ENCODE measurements at regions not wholly inside any gene's neighbourhood (a gene's known extent, or its start where the extent isn't known, plus 50 kb on each side); places are given as distances from the start of the nearest gene placed in this dataset.

GRCh38 chr2:128894896-128895295, 576.2 kb upstream of the HS6ST1 start:
- no peak for DNase-seq (ENCODE audit: low read depth)

- no peak for DNase-seq (ENCODE audit: low read depth)
Measured at GRCh38 chr2:128901572-128902391, 583.1 kb upstream of the HS6ST1 start.

- DNase-seq (ENCODE audit: low read depth) = no peak
Measured at GRCh38 chr2:128903637-128904036, 585.0 kb upstream of the HS6ST1 start.

GRCh38 chr2:128911276-128911675, 592.6 kb upstream of the HS6ST1 start:
- no peak for DNase-seq (ENCODE audit: low read depth)

GRCh38 chr2:128914320-128914719, 595.7 kb upstream of the HS6ST1 start:
- no peak for DNase-seq (ENCODE audit: low read depth)

- no peak for DNase-seq (ENCODE audit: low read depth)
Measured at GRCh38 chr2:128921751-128922150, 603.1 kb upstream of the HS6ST1 start.

GRCh38 chr2:128922154-128922553, 603.5 kb upstream of the HS6ST1 start:
- no peak for DNase-seq (ENCODE audit: low read depth)

- no peak for DNase-seq (ENCODE audit: low read depth)
Measured at GRCh38 chr2:128925631-128926030, 607.0 kb upstream of the HS6ST1 start.

GRCh38 chr2:128930101-128930500, 611.4 kb upstream of the HS6ST1 start:
- no peak for DNase-seq (ENCODE audit: low read depth)

- no peak for DNase-seq (ENCODE audit: low read depth)
Measured at GRCh38 chr2:128940378-128940777, 621.7 kb upstream of the HS6ST1 start.

GRCh38 chr2:128941751-128942150, 623.1 kb upstream of the HS6ST1 start:
- no peak for DNase-seq (ENCODE audit: low read depth)

- DNase-seq (ENCODE audit: low read depth) = no peak
Measured at GRCh38 chr2:128949360-128949759, 630.7 kb upstream of the HS6ST1 start.

- no peak for DNase-seq (ENCODE audit: low read depth)
Measured at GRCh38 chr2:128950758-128951157, 632.1 kb upstream of the HS6ST1 start.

- no peak for DNase-seq (ENCODE audit: low read depth)
Measured at GRCh38 chr2:128958241-128958640, 639.6 kb upstream of the HS6ST1 start.

GRCh38 chr2:128967646-128968045, 649.0 kb upstream of the HS6ST1 start:
- no peak for DNase-seq (ENCODE audit: low read depth)

GRCh38 chr2:128969374-128969773, 650.7 kb upstream of the HS6ST1 start:
- DNase-seq (ENCODE audit: low read depth) = no peak

GRCh38 chr2:128970332-128971116, 651.9 kb upstream of the HS6ST1 start:
- no peak for DNase-seq (ENCODE audit: low read depth)

- DNase-seq (ENCODE audit: low read depth) = no peak
Measured at GRCh38 chr2:128973566-128973965, 654.9 kb upstream of the HS6ST1 start.

- DNase-seq (ENCODE audit: low read depth) = no peak
Measured at GRCh38 chr2:128978212-128978611, 659.5 kb upstream of the HS6ST1 start.

- DNase-seq (ENCODE audit: low read depth) = no peak
Measured at GRCh38 chr2:128979182-128979581, 660.5 kb upstream of the HS6ST1 start.

GRCh38 chr2:128980475-128980874, 661.8 kb upstream of the HS6ST1 start:
- DNase-seq (ENCODE audit: low read depth) = no peak

GRCh38 chr2:128981353-128981752, 662.7 kb upstream of the HS6ST1 start:
- no peak for DNase-seq (ENCODE audit: low read depth)

- DNase-seq (ENCODE audit: low read depth) = no peak
Measured at GRCh38 chr2:128982001-128982400, 663.3 kb upstream of the HS6ST1 start.

Measured in stimulated activated CD8-positive, alpha-beta memory T cell treated with anti-CD3 and anti-CD28 coated beads, Interleukin-12 subunit alpha, Interleukin-12 subunit beta, amount 100 ng/mL, for 1 hour (primary cell).